Pancreas (tissue), 10 donors: ENCODE measurements at regions not wholly inside any gene's neighbourhood (a gene's known extent, or its start where the extent isn't known, plus 50 kb on each side); places are given as distances from the start of the nearest gene placed in this dataset.
A peak's percentile ranks its signal among the peaks of the same experiment; 100 is the strongest.

Source experiments
- ATAC-seq, 4 donors: fragments of 200-7000 bp; cut with Tn5 transposase; one replicate each; pipeline versions ENCODE4 v1.8.0 to v1.9.1; 2020; ENCODE audit warnings: mild to moderate bottlenecking in 4 of 4, moderate library complexity in 4 of 4
- DNase-seq, 6 donors: peaks; one replicate each; pipeline ENCODE4 v3.0.0-alpha.2; 2020
- FAIRE-seq: peaks from 2 replicates; lab custom pipeline; 2012; peaks lifted over from hg19 to GRCh38; lab: Jason Lieb, UNC
- H3K27ac ChIP-seq, 4 donors: fragments of 200-600 bp; sonication (generic); 1 replicate in 3 of 4; 2 replicates in 1 of 4; pipeline versions ENCODE4 v1.5.0 to v1.8.0; 2020
- H3K27me3 ChIP-seq, 4 donors: fragments of 200-600 bp; one replicate each; pipeline ENCODE4 v1.8.0; 2021
- H3K36me3 ChIP-seq, 3 donors: fragments of 200-600 bp; sonication (generic) in 1 of 3; one replicate each; pipeline versions ENCODE4 v1.5.0 to v1.8.0; 2020 to 2021
- H3K4me1 ChIP-seq, 3 donors: fragments of 200-600 bp; one replicate each; pipeline ENCODE4 v1.8.0; 2021
- H3K4me3 ChIP-seq, 4 donors: fragments of 200-600 bp; sonication (generic) in 2 of 4; one replicate each; pipeline versions ENCODE4 v1.5.0 to v1.8.0; 2020 to 2021
- H3K9me3 ChIP-seq, 4 donors: fragments of 200-600 bp; one replicate each; pipeline ENCODE4 v1.8.0; 2021
- WGBS, 2 donors: extraction: QIAGEN DNeasy Blood & Tissue Kit; methylation state at CpG; one replicate each; pipeline ENCODE4 v1.1.7; 2013; 5-methylcytosine and 5-hydroxymethylcytosine counted together
- intact Hi-C, 3 donors: fragments of 100-400 bp; cut with DNase I; formaldehyde crosslinking; loops; one replicate each; pipeline versions ENCODE4 v1.11.1 to v1.14.2; 2022
- TF ChIP-seq, protein P1 (sequence below), 4 donors: fragments of 200-600 bp; sonication (generic) in 3 of 4; IDR thresholded peaks; one replicate each; pipeline versions ENCODE4 v1.5.0 to v1.8.0; 2021; ENCODE audit warnings: antibody characterized with exemption in 4 of 4
- donor health status: healthy with polysubstance abuse.
- donor health status: DM: no; HTN: no; CAD: no; lungs with moderate emphysema.
- donor health status: DM: no; HTN: no; CAD: no.
- donor health status: control.
- donor health status: control.
- donor health status: Bipolar disorder and iron deficiency.
- donor health status: DM: yes; HTN: yes; CAD: no.
- donor health status: DM: no; HTN: no; CAD: no.
- donor health status: DM: no; HTN: no; CAD: no.
- donor health status: DM: yes; HTN: yes; CAD: no.

DNA sequence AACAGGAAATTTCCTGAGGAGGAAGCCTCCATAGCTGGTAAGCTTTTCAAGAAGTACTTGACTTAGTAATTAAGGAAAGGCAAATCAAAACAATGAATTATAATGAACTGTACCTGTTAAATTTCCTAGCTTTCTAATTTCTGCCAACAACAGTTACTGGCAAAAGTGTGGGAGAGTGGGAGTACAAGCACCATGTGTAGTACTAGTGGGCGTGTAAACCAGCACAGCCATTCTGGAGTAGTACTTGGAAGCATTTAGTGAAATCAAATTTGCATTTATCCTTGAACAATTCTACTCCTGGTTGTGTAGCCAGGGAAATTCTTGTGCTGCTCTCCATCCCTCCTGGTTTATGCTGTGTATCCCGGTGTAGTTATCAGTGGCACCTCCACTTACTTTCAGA is 190.8 kb downstream of the PRDM2 start:
- DNase-seq (no peak), FAIRE-seq (no peak), ATAC-seq (no peak)
- Histone ChIP-seq H3K9me3 (no peaks in the 10 kb centered on the region), H3K4me1 (peaks cover 0 to 8% (median 6%) of the 10 kb centered on the region in 3 donors), H3K27ac (no peak overlapping the region), H3K36me3 (no peaks in the 10 kb centered on the region), H3K27me3 (peaks cover 0 to 8% (median 1%) of the 10 kb centered on the region in 4 donors), H3K4me3 (no peak overlapping the region)
- TF ChIP-seq, protein P1, sequence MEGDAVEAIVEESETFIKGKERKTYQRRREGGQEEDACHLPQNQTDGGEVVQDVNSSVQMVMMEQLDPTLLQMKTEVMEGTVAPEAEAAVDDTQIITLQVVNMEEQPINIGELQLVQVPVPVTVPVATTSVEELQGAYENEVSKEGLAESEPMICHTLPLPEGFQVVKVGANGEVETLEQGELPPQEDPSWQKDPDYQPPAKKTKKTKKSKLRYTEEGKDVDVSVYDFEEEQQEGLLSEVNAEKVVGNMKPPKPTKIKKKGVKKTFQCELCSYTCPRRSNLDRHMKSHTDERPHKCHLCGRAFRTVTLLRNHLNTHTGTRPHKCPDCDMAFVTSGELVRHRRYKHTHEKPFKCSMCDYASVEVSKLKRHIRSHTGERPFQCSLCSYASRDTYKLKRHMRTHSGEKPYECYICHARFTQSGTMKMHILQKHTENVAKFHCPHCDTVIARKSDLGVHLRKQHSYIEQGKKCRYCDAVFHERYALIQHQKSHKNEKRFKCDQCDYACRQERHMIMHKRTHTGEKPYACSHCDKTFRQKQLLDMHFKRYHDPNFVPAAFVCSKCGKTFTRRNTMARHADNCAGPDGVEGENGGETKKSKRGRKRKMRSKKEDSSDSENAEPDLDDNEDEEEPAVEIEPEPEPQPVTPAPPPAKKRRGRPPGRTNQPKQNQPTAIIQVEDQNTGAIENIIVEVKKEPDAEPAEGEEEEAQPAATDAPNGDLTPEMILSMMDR (IDR thresholded peaks at IDR 0.05): no peak
- 93 to 97% methylated on average over 2 of the region's 2 CpGs for WGBS, 2 donors
- intact Hi-C loops: no loop called here

DNA sequence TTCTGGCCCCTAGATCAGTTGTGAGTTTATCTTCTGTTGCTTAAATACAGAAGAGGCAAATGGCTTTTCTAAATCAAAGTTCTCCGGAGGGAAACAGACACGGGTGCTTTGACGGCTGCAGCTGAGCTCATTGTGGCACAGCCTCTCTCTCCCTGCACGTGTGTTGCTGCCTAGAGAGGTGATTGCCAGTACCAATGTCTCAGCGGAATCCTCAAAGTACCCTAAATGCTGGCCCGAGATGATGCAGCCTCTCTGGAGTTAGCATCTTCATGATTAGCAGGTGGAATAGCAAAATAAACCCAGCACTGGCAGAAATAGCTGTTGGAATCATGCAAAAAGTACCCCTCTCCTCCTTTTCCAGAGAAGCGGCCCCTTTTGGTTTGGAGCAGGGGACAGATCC is 192.2 kb downstream of the PRDM2 start:
- TF ChIP-seq, protein P1 (IDR thresholded peaks at IDR 0.05): no peak
- peaks cover 0 to 8% (median 6%) of the 10 kb centered on the region in 3 donors for H3K4me1 ChIP-seq
- H3K36me3 ChIP-seq: no peaks in the 10 kb centered on the region
- intact Hi-C loops: no loop called here
- ATAC-seq: no peak
- FAIRE-seq: no peak
- H3K27ac ChIP-seq: no peak overlapping the region
- H3K4me3 ChIP-seq: no peak overlapping the region
- H3K9me3 ChIP-seq: no peaks in the 10 kb centered on the region
- H3K27me3 ChIP-seq: peaks cover 0 to 8% (median 1%) of the 10 kb centered on the region in 4 donors
- WGBS, 2 donors: 24 to 26% methylated on average over 7 of the region's 7 CpGs
- DNase-seq: no peak

GRCh38 chr1:13892671-13893325 is 192.8 kb downstream of the PRDM2 start:
- Histone ChIP-seq H3K9me3 (no peaks in the 10 kb centered on the region), H3K4me1 (peaks cover 0 to 8% (median 6%) of the 10 kb centered on the region in 3 donors), H3K4me3 (peak overlapping the region in 2 of 4 donors; percentile 13 to 30), H3K36me3 (no peaks in the 10 kb centered on the region), H3K27ac (no peak overlapping the region), H3K27me3 (peaks cover 0 to 8% (median 1%) of the 10 kb centered on the region in 4 donors)
- DNase-seq (peak in 2 of 6 donors; percentile 52 to 64), FAIRE-seq (no peak), ATAC-seq (peak in 1 of 4 donors; percentile 58)
- WGBS, 2 donors: 0 to 1% methylated on average over 34 to 57 of the region's 57 CpGs
- TF ChIP-seq, protein P1 (IDR thresholded peaks at IDR 0.05): no peak
- intact Hi-C loops: no loop called here

DNA sequence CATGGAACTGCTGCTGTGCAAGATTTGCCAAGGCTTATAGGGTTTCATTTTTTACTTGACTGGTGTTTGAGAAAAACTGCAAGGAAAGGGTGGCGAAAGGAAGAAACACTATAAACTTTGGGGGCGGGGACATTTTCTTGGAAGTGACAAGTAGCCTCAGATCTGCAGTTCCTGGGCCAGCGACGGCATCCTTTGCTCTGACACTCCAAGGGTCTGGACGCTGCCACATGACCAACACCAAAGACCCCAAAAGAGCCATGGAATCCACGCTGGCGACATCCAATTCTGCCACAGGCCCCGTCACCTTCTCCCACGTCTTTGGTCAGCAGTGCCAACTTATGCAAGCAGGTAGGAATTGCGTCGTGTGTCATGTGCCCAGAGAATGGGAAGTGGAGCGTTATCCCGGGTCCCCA is 193.4 kb downstream of the PRDM2 start:
- no peak for DNase-seq
- intact Hi-C loops: no loop called here
- FAIRE-seq: no peak
- Histone ChIP-seq H3K27ac (no peak overlapping the region), H3K9me3 (no peaks in the 10 kb centered on the region), H3K4me3 (peak overlapping the region in 1 of 4 donors; percentile 30), H3K27me3 (peaks cover 0 to 8% (median 1%) of the 10 kb centered on the region in 4 donors), H3K4me1 (peaks cover 0 to 6% (median 5%) of the 10 kb centered on the region in 3 donors), H3K36me3 (no peaks in the 10 kb centered on the region)
- no peak for ATAC-seq
- WGBS, 2 donors: 30 to 33% methylated on average over 13 of the region's 13 CpGs
- TF ChIP-seq, protein P1 (IDR thresholded peaks at IDR 0.05): no peak

GRCh38 chr1:13896932-13897331 is 196.9 kb downstream of the PRDM2 start:
- H3K36me3 ChIP-seq: no peaks in the 10 kb centered on the region
- no peak for DNase-seq
- 84 to 86% methylated on average over 2 of the region's 2 CpGs for WGBS, 2 donors
- intact Hi-C loops: no loop called here
- no peak overlapping the region for H3K4me3 ChIP-seq
- no peak for ATAC-seq
- no peaks in the 10 kb centered on the region for H3K9me3 ChIP-seq
- TF ChIP-seq, protein P1 (IDR thresholded peaks at IDR 0.05): no peak
- H3K4me1 ChIP-seq: no peaks in the 10 kb centered on the region
- no peaks in the 10 kb centered on the region for H3K27me3 ChIP-seq
- no peak overlapping the region for H3K27ac ChIP-seq
- FAIRE-seq: no peak
